ENCODE measurements at regions not wholly inside any gene's neighbourhood (a gene's known extent, or its start where the extent isn't known, plus 50 kb on each side); places are given as distances from the start of the nearest gene placed in this dataset.

DNA sequence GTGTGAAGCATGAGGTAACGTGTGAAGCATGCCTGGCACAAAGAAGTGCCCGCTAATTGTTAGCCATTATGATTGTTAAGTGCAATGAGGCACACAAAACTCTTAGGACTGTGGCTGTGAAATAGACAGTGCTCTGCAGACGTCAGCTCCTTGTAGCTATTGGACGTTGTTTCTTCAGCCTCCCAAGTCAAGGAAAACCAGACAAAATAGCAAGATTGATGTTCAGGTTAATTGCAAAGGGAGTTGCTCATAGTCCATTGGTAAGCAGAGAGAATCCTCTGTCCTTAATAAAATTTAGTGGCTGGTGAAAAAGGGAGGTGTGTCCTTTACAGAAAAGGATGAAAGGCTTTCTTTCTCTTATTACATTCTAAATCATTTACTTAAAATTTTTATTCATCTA, 54.6 kb upstream of the MBP start:
- no peak for DNase-seq (ENCODE audit: low spot score)
- intact Hi-C loops (cut with DNase I): no loop called here

DNA sequence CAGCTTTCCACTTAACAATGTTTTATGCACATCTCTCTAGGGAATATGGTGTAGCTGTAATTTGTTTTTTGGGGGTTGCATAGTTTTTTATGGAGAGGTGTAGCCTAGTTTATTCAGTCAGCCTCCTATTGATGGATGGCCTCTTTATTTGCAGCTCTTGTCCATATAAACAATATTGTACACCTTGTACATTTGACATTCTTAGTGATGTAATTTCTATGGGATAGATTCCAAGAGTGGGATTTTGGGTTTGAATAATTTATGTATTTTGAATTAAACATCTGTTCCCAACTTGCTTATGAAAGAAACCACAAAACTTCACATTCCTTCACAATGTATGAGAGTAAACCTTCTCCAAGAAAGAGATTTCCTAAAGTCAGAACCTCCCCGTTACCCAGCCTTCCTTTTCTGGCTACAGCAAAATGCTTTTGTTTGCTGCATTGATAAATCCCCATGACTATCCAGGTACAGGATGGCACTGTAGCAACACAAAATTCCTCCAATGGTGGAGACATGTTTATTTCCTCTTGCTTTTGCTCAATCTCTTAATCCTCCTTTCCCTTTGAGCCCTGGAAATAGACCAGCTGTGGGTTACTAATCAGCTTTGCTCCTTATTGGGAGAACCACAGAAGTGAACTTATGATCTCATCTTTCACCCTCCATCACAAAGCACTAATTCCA, 58.4 kb upstream of the GALR1 start:
- DNase-seq (ENCODE audit: low spot score): no peak
- intact Hi-C loops (cut with DNase I): no loop called here

DNA sequence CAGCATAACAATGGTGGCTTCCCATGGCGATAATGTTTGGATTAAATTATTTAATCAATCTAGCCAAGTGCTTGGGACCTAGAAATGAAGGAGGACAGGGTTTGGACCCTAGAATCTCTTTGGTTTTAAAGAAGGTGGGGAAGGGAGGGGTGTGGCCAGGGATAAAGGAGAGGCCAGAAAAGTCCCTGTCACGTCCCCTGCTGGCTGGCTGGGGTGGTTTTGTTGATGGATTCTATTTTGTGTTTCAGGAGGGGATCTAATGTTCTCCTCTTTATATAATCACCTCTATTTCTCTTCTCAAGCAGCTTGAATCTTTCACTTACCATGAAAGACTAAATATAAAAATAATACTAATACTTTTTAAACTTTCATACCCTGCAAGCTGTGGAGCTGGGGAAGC, 52.6 kb upstream of the GALR1 start:
- intact Hi-C loops (cut with DNase I): loop anchor here in 1 of 2 donors (5.0 kb wide), 1 partner anchor 120 kb away; no protein-coding TSS in a partner anchor

DNA sequence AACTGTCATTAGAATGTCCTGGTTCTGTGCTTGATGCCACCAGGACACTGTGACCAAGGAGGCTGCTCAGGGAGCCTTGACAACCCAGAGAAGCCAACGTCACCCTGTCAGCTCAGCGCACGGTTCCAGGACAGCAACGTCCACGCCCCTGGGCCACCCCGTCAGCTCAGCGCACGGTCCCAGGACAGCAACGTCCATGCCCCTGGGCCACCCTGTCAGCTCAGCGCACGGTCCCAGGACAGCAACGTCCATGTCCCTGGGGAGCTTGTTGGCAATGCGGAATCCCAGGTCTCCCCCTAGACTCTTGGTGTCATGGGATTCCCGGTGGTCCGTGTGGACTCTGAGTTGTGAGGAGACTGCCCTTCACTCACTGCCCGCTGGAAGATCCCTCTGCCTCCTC, 51.0 kb upstream of the GALR1 start:
- intact Hi-C loops (cut with DNase I): loop anchor here in 1 of 2 donors (5.0 kb wide), 1 partner anchor 121 kb away; no protein-coding TSS in a partner anchor

More for the DNA sequence above, 52.6 kb upstream of the GALR1 start:
- no peak for DNase-seq (ENCODE audit: low spot score)

DNA sequence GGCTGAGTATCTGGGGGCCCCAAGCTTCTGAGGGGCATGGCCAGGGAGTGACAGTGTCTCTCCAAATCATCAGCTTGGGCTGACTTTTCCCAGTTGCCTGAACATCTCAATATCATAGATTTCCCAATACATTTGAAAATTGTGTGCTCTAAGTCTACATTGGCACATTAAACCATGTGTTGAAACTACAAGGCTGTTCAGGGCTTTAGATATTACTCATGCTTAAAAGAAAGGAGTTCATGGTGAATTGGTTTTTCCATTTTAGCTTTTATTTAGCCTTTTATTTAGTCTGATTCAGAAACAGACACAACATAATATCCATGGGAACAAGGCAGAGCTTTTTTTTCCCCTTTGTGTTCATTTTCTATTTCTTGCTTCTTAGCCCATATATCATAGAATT, 49.9 kb upstream of the GALR1 start:
- no peak for DNase-seq (ENCODE audit: low spot score)
- intact Hi-C loops (cut with DNase I): loop anchor here in 1 of 2 donors (5.0 to 10.0 kb wide), 2 partner anchors 65 to 122 kb away; partner anchors contain the start of gene MBP

More for the DNA sequence above, 51.0 kb upstream of the GALR1 start:
- no peak for DNase-seq (ENCODE audit: low spot score)
